PC-3 (cell line): ENCODE measurements at regions not wholly inside any gene's neighbourhood (a gene's known extent, or its start where the extent isn't known, plus 50 kb on each side); places are given as distances from the start of the nearest gene placed in this dataset.
"Not testable (repeated sequence)": the region's sequence is repeated elsewhere in the genome, so short reads cannot be mapped to it uniquely, and the experiment has no call there.

Source experiments
- ATAC-seq: fragments of 200-7000 bp; cut with Tn5 transposase; 2 replicates; pipeline ENCODE4 v1.9.1; 2020; ENCODE audit warnings: mild to moderate bottlenecking, moderate library complexity
- BruUV-seq: library from RNA; stranded (reverse); fragments of 400-500 nt; replicated peaks from 2 replicates; lab custom pipeline; 2021; lab: Mats Ljungman, UMichigan
- CTCF ChIA-PET: fragments of 300-600 bp; sonication (Branson Sonifier 250); formaldehyde crosslinking; loops from one replicate; lab custom pipeline; 2022; ENCODE audit warnings: antibody characterized with exemption; lab: Charles Lee
- POLR2A ChIA-PET: fragments of 300-600 bp; sonication (Branson Sonifier 250); formaldehyde crosslinking; loops from one replicate; lab custom pipeline; 2022; ENCODE audit warnings: antibody characterized with exemption; ENCODE audit not compliant: unreplicated experiment; lab: Charles Lee
- DNase-seq: peaks from one replicate; pipeline ENCODE4 v3.0.0-alpha.2; 2015
- H2AFZ ChIP-seq: fragments of 300-600 bp; sonication (generic); 2 replicates; pipeline ENCODE4 v1.6.0; 2016; ENCODE audit warnings: antibody characterized with exemption, low read length
- H3F3A ChIP-seq: fragments of 300-600 bp; sonication (generic); one replicate; pipeline ENCODE4 v1.6.0; 2017; ENCODE audit warnings: antibody characterized with exemption, low read length, control low read depth, mild to moderate bottlenecking; ENCODE audit not compliant: unreplicated experiment
- H3K27ac ChIP-seq: fragments of 300-600 bp; sonication (generic); 2 replicates; pipeline ENCODE4 v1.5.1; 2016; ENCODE audit warnings: mild to moderate bottlenecking, low read length
- H3K27me3 ChIP-seq: fragments of 300-600 bp; sonication (generic); 2 replicates; pipeline ENCODE4 v1.6.1; 2016; ENCODE audit warnings: low read length, mixed read lengths
- H3K36me3 ChIP-seq: fragments of 300-600 bp; sonication (generic); 2 replicates; pipeline ENCODE4 v1.6.1; 2016; ENCODE audit warnings: low read depth, mixed run types, low read length, mixed read lengths
- H3K4me1 ChIP-seq: fragments of 300-600 bp; sonication (generic); 2 replicates; pipeline ENCODE4 v1.5.1; 2016; ENCODE audit warnings: low read length; ENCODE audit not compliant: insufficient read depth
- H3K4me2 ChIP-seq: fragments of 300-600 bp; sonication (generic); 2 replicates; pipeline ENCODE4 v1.6.0; 2016; ENCODE audit warnings: low read length
- H3K4me3 ChIP-seq: fragments of 300-600 bp; sonication (generic); 2 replicates; pipeline ENCODE4 v1.5.1; 2016; ENCODE audit warnings: mild to moderate bottlenecking, low read length, mixed read lengths
- H3K79me2 ChIP-seq: fragments of 300-600 bp; sonication (generic); 2 replicates; pipeline ENCODE4 v1.6.1; 2017; ENCODE audit warnings: low read length, mixed read lengths
- H3K9ac ChIP-seq: fragments of 300-600 bp; sonication (generic); 2 replicates; pipeline ENCODE4 v1.6.0; 2016; ENCODE audit warnings: mild to moderate bottlenecking, low read length
- H3K9me2 ChIP-seq: fragments of 300-600 bp; sonication (generic); replicated peaks from 2 replicates; pipeline ENCODE4 v1.6.1; 2016; ENCODE audit warnings: mixed run types, low read length, mixed read lengths
- H3K9me3 ChIP-seq: fragments of 300-600 bp; sonication (generic); 2 replicates; pipeline ENCODE4 v1.6.1; 2016; ENCODE audit warnings: low read length, mixed read lengths
- H4K20me1 ChIP-seq: fragments of 300-600 bp; sonication (generic); 2 replicates; pipeline ENCODE4 v1.6.1; 2016; ENCODE audit warnings: low read length, mixed read lengths
- CTCF ChIP-seq: fragments of 300-600 bp; sonication (generic); conservative IDR thresholded peaks from 2 replicates; pipeline ENCODE4 v1.5.1; 2017; ENCODE audit warnings: antibody characterized with exemption, low read depth, mild to moderate bottlenecking, low read length
- EZH2 ChIP-seq: fragments of 300-600 bp; sonication (generic); IDR thresholded peaks from one replicate; pipeline ENCODE4 v1.6.1; 2017; ENCODE audit warnings: antibody characterized with exemption, mild to moderate bottlenecking, low read length; ENCODE audit not compliant: unreplicated experiment
- EZH2phosphoT487 ChIP-seq: fragments of 300-600 bp; sonication (generic); IDR thresholded peaks from 2 replicates; pipeline ENCODE4 v1.6.1; 2018; ENCODE audit warnings: mild to moderate bottlenecking, antibody characterized with exemption, low read length, borderline replicate concordance
- intact Hi-C: fragments of 100-400 bp; cut with micrococcal nuclease; formaldehyde crosslinking; loops from 2 replicates; pipeline ENCODE4 v1.9.0; 2023

GRCh38 chr3:69684309-69684961 is 54.8 kb upstream of the MITF start:
- Histone ChIP-seq H3K9me3 (no peaks in the 10 kb centered on the region), H3K79me2 (no peaks in the 10 kb centered on the region), H3K4me2 (no peak overlapping the region), H3K36me3 (no peaks in the 10 kb centered on the region), H4K20me1 (no peaks in the 10 kb centered on the region), H3K27me3 (no peaks in the 10 kb centered on the region), H3K4me3 (no peak overlapping the region), H2AFZ (no peak overlapping the region), H3K4me1 (no peaks in the 10 kb centered on the region), H3K27ac (no peak overlapping the region), H3K9me2 (no peaks in the 10 kb centered on the region), H3F3A (no peaks in the 10 kb centered on the region), H3K9ac (no peak overlapping the region)
- ATAC-seq (no peak), DNase-seq (no peak)
- BruUV-seq: no TSS peak
- ChIA-PET CTCF (interaction anchor here (0.6 kb wide), 1 partner anchor 297 kb away, joined by 3 read pairs; no protein-coding TSS in a partner anchor), POLR2A (no interaction called here)
- intact Hi-C loops: no loop called here
- TF ChIP-seq CTCF (no peak), EZH2 (no peak), EZH2phosphoT487 (no peak)

- intact Hi-C loops: no loop called here
Observed at GRCh38 chr3:69683082-69683806, 56.0 kb upstream of the MITF start.

DNA sequence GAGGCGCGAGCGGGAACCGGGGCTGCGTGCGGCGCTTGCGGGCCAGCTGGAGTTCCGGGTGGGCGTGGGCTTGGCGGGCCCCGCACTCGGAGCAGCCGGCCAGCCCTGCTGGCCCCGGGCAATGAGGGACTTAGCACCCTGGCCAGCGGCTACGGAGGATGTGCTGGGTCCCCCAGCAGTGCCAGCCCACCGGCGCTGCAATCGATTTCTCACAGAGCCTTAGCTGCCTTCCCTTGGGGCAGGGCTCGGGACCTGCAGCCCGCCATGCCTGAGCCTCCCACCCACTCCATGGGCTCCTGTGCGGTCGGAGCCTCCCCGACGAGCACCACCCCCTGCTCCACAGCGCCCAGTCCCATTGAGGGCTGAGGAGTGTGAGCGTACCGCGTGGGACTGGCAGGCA is 61.8 kb upstream of the MITF start:
- H3K27me3 ChIP-seq, H3K9ac ChIP-seq, H3K27ac ChIP-seq, DNase-seq, H3F3A ChIP-seq, H2AFZ ChIP-seq, H3K4me2 ChIP-seq, H4K20me1 ChIP-seq, H3K4me1 ChIP-seq, H3K4me3 ChIP-seq, H3K9me3 ChIP-seq, H3K9me2 ChIP-seq, ATAC-seq, H3K79me2 ChIP-seq, POLR2A ChIA-PET, CTCF ChIA-PET, BruUV-seq, H3K36me3 ChIP-seq: not testable (repeated sequence)
- intact Hi-C loops: loop anchor here (5.0 kb wide), 1 partner anchor 180 kb away; no protein-coding TSS in a partner anchor

More at GRCh38 chr3:69683082-69683806, 56.0 kb upstream of the MITF start:
- Histone ChIP-seq H3K9me3 (no peaks in the 10 kb centered on the region), H3K36me3 (no peaks in the 10 kb centered on the region), H3K27me3 (no peaks in the 10 kb centered on the region), H3K4me2 (no peak overlapping the region), H3K27ac (no peak overlapping the region), H3F3A (no peaks in the 10 kb centered on the region), H3K4me3 (no peak overlapping the region), H3K9me2 (no peaks in the 10 kb centered on the region), H3K9ac (no peak overlapping the region), H4K20me1 (no peaks in the 10 kb centered on the region), H3K79me2 (no peaks in the 10 kb centered on the region), H3K4me1 (no peaks in the 10 kb centered on the region), H2AFZ (no peak overlapping the region)
- ATAC-seq (no peak), DNase-seq (no peak)
- no TSS peak for BruUV-seq
- POLR2A ChIA-PET: no interaction called here
- CTCF ChIA-PET: no interaction called here
- no peak for TF ChIP-seq CTCF
- TF ChIP-seq EZH2: no peak
- no peak for TF ChIP-seq EZH2phosphoT487
